Renal pelvis (tissue), 1 donor: ENCODE measurements at regions not wholly inside any gene's neighbourhood (a gene's known extent, or its start where the extent isn't known, plus 50 kb on each side); places are given as distances from the start of the nearest gene placed in this dataset.
"Not testable (repeated sequence)": the region's sequence is repeated elsewhere in the genome, so short reads cannot be mapped to it uniquely, and the experiment has no call there.

Experiments
- DNase-seq: peaks from one replicate; pipeline ENCODE4 v3.0.0-alpha.2; 2013

DNA sequence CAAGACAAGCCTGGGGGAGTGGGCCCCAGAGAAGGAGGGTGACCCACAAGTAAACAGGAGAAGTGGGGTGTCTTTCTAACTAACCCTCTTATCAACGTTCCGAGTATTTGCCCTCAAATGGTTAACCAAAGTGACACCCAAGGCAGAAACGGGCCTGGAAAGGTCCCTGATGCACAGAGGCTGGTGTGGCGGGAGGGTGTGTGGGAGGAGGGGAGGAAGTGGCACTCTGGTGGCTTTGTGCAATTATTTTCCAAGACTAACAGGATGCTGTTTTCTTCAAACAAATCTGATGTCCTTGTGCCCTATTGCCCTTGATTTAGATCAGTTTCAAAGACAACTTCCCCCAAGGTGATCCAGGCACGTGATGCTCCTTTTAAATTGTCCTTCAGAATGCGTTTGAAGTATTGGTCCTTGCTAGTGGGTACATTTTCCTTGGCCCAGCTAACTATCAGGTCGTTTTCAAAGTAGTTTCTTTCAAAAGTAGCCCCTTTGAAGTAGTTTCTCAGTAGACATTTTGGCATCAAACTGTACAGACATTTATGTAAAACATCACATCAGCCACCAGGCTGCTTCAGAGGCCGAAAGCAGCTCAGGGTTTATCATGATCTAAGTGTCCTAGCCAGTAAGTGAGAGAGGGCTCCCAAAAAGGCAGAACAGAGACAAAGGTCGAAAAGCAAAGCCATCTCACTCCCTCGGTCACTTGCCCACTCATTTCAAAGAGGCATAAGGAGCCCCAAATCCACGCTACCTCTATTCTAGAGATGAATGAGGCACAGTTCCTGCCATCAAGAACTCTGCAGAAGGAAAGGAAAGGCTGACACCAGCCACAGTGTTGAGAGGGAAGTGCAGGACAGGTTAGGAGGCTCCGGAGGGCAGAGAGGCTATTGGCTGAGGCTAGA is 371.1 kb upstream of the ID2 start:
- no peak for DNase-seq

GRCh38 chr2:8312221-8312620 is 369.6 kb upstream of the ID2 start:
- DNase-seq = no peak

DNA sequence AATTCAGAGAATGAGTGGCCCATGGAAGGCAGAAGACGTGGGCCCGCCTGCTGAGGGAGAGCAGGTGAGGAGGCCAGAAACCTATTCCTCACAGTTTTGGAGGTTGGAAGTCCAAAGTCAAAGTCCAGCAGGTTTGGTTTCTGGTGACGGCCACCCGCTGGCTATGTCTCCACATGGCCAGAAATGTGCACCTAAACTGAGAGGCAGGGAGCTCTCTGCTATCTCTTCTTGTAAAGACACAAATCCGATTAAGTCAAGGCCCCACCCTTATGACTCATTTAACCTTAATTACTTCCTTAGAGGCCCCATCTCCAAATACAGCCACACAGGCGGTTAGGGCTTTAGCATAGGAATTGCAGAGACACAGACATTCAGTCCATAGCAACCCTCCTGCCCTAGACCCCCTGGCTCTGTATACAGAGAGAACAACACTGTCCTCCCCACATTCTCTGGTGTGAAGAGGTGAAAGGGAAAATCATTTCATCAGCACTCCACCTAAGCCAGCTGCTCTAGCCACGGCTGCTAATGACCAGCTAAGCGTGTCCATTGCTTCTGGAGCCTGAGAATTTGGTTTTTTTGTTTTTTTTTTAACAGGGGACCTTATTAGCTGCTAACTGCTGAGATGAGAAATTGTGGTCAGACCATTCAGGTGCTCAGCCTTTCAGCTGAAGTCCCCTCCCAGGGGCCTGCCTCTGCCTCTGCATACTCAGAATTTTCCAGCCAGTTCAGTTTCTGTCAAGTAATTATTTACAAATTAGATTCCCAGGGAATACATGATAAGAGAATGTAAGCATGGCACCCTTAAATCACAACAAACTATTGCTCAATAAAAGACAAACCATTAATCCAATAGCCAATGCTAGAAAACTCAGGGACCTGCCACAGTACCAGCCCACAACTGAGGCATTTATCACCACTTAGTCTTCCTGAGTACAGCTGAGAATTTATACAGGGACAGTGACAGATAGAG is 368.7 kb upstream of the ID2 start:
- DNase-seq = no peak

DNA sequence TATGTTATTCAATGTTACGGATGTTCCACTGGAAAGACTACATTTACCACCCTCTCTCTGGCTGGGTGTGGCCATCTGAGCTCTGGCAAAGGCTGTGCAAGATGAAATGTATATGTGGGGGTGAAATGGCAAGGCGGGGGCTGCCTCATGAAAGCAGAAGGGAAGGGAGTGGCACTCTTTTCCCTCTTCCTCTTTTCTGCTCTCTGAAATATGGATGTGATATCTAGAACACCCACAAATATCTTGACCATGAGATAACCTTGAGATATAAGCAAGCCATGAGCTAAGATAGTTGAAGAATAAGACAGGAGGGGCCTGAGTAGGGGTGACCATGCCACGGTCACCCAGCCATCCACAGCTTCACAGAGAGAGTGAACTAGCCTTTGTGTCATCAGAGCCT is 367.8 kb upstream of the ID2 start:
- no peak for DNase-seq

DNA sequence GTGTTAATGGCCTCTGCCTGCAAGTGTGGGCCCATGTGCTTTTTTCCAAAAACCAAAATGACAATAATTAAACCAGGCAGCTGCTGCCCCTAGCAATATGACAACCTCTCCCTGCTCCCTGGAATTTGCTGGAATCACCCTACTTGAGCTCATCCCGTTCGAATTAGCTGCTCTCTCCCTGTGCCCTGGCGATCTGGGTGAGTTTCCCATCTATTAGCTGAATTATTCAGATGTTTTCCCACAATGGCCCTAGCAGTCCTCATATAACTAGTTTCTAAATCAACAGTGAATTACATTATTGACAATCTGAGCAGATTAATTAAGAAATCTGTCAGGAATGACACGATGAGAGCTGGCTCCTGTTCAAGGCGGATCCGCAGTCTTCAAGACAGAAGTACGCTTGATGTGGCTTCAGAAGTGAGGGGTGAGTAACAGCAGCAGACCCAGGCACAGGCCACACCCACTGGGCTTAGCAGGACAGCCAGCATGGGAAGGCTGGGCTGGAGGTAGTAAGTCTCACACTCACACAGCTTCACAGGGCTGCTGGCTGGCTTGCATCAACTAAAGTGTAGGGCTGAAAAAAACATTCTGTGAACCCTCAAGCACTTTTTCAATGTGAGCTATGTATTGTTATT is 366.2 kb upstream of the ID2 start:
- DNase-seq = no peak

DNA sequence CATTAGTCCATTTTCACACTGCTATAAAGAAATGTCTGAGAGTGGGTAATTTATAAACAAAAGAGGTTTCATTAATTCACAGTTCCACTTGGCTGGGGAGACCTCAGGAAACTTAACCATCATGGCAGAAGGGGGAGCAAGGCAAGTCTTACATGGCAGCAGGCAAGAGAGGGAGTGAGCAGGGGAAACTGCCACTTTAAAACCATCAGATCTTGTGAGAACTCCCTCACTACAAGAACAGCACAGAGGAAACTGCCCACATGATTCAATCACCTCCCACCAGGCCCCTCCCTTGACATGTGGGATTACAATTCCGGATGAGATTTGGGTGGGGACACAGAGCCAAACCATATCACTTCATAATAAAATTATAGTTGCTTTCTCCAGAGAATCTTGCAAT is 365.5 kb upstream of the ID2 start:
- no peak for DNase-seq

GRCh38 chr2:8317418-8317817 is 364.4 kb upstream of the ID2 start:
- no peak for DNase-seq

DNA sequence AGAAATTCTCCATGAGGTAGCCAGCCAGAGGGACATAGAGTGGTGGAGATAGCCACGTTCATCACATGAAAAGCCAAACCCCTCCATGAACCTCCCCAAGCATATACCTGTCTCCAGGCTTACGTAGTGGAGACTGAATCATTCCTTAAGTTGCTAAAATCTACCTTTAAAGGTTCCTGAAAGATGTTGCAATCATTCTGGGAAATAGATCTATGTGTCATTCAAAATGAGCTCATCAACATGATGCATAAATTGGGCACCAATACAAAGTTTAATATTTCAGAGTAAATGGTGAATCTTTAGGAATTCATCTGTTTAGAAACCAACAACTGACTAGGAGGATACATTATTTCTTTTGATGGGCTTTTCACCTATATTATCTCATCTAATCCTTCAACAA is 362.6 kb upstream of the ID2 start:
- DNase-seq = no peak

DNA sequence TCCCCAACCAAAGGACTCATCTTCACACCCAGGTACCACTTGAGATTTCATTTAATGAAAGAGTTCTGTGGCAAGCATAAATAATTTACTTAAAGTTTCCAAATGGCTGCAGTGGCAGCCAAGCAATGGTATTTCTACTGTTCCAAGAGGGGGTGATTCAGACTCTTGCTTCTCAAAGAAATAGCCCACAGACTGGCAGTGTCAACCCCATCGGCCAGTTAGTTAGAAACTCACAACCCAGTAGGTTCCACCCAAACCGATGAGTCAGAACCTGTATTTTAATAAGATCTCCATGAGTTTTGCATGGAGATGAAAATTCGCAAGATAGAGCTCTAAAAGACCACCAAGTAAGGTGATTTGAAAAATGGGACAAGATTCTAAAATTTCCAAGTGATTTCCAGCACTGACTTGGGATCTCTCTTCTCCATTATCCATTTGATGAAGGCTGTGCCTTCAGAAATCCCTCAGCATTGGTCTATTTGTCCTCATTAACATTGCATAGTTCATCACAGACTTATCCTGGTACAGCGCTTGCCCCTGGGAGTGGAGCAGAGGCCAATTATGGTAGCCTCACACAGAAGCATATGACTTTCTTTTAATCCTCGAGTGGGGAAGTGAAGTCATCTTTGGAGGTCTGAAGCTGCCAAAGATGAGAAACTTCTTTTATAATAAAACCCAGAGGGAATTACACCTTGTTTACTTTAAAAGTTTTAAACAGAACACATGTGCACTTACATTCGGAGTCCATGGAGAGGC is 361.4 kb upstream of the ID2 start:
- no peak for DNase-seq

DNA sequence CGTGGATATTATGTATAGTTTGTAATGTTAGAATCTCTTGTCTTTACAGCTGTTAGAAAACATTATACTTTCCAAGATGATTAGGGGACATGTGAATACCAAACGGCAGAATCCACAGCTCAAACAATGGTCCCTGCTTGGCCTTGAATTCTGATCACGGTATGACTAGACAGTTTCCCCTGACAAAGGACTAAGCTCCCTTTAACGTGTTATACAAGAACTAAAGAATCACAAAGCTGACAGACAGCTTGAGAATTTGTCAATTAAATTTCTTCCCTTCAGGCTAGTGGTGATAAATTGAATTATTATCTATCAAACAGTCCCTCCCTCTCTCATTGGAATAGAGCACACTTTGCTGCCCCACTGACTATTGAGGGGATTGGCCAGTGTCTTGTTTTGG is 359.2 kb upstream of the ID2 start:
- no peak for DNase-seq

DNA sequence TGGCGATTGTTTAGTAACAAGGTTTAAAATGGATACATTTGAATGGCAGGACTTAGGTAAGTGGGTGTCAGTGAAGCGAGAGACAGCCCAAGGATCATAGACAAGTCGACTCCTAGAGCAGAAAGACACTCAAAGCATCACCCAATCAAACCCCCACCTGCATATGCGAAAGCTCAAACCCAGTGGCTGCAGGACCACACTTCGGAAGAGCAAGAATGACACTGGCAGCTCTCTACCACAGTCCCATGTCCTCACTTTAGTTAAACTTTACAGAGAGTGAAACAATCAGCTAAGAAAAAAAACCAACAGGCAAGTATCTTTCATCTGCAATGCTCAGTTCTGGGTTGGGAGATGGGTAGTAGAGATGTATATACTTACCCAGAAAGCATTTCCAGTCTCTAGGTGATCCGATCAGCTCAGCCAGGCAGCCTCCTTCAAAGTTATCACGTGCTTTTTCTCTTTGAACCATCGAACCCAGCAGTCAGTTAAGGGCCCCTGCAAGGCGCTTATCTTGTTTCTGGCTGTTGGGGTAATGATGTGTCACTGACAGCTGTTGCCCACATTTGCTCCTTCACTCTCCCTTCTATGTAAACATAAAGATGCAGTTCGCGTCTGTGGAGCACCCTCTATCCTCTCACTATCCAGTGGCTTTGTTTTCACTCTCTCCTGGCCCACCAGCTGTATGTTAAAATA is 357.5 kb upstream of the ID2 start:
- DNase-seq = no peak

DNA sequence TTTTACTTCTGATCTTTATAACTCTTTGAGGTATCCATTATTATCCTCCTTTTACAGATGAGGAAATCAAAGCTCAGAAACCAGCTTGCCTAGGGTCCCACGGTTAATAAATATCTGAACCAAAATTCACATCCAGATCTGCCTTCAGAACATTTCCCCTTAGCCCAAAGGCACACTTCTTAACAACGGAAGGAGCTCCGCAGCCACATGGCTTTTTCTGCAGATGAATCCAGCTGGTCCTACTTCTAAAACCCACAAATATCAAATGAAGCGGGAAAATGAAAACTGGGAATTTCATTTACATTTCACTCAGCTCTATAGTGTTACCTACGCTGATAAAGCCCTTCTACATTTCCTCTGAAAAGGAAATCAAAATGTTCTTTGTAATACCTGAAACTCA is 357.0 kb upstream of the ID2 start:
- no peak for DNase-seq

GRCh38 chr2:8327371-8328100 is 354.3 kb upstream of the ID2 start:
- DNase-seq = no peak

DNA sequence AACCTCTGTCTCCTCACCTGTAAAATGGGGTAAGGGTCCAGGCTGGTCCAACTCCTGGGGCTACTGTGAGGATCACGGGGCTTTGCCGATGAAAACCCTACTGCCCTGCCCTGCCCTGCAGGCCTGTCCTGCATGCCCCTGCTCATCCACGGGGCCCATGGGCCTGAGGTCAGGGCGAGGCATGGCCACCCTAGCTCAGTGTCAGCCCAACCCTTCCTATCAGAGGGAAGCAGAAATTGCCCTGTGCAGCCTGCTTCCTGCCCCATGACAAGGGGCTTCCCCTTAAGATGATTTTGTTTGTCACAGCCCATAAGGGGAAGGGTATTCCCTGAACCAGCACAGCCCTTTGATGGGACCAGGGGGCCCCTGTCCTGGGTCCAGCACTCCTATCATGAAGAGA is 353.6 kb upstream of the ID2 start:
- no peak for DNase-seq

- no peak for DNase-seq
Observed at GRCh38 chr2:8329660-8330622, 351.9 kb upstream of the ID2 start.

DNA sequence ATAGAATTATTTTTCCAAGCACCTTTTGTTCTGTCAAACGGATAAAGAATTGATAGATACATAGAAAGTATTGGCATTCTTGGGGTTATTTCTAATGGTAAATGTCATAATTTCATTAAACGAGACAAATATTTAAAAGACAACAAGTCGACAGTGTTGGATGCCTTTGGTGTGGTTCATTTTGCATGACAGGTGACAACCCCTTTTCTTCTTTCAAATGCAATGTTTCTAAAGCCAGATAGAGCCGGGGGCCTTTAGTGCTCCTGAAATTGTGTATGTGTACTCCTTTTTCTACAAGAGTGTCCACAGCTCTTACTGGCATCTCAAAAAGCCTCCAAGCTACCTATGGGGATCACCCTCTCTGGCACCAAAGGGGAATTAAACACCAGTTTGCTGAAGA is 350.8 kb upstream of the ID2 start:
- no peak for DNase-seq

DNA sequence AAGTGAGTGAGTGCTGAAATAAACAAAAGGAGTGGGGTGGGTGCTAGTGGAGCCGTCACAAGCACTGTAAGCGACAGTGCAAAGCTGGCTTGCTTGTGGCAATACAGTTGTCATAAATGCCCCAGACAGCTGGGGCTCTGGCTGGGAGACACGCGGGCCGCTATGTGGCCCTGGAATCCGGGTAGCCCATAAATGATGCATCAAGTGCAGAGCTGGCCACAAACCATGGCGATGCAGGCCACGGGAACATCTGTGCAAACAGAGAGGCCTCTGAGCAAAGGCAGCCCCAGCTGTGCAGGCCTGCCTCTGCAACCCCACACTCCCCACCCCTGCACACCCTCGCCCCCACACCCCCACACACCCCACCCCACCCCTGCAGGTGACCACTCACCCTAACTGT is 349.2 kb upstream of the ID2 start:
- no peak for DNase-seq

DNA sequence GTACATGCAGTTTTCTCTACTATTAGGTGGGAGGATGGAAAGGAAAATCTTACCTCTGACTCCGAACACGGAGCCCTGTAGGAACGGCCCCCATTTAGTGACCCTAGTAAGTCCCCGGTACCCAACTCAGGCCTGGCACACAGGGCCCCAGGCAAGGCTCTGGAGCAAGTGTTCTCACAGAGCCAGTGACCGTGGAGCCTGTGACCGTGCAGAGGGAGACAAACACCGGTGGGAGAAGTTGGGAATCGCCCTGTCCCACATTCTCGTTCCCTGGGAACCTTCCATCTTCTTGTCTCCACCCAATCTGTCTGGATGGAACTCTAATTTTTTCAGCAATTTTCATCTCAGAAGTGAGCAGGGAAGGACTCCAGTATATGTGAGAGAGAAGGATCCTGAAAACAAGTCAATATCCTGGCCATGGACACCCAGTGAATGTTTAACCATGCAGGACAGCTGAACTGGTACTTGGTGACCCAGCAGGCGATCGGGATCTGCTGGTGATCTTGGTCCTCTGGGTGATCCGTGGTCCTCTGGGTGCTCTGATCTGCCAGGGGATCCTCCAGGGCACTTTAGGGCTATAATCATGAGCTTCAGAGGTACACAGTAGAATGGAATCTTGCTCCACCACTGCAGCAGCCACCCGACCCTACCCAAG is 348.6 kb upstream of the ID2 start:
- no peak for DNase-seq

- not testable (repeated sequence) for DNase-seq
Observed at GRCh38 chr2:8333832-8334187, 348.0 kb upstream of the ID2 start.
